ENCODE measurements at regions not wholly inside any gene's neighbourhood (a gene's known extent, or its start where the extent isn't known, plus 50 kb on each side); places are given as distances from the start of the nearest gene placed in this dataset.

DNA sequence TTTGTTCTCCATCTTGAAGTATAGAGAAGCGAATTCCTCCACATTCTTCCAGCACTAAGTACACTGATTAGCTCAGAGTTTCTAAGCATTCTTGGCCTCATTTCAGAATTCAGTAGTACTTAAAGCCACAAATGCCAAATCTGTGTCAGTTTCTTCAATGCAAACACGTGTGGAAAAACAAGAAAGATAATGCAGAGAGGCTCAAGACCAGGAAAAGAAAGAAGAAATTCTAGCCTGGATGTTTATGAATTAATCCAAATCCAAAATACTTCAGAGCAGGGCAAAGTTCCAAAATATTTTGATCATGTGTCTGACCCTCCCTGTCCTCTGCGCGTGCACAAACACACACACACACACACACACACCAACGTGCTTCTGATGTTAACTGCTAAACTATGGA is 457.6 kb downstream of the SLCO4C1 start:
- TF ChIP-seq CTCF (IDR thresholded peaks at IDR 0.05; ENCODE audit: insufficient read depth, low read length, poor library complexity, severe bottlenecking): no peak
- no peak for TF ChIP-seq EZH2phosphoT487 (conservative IDR thresholded peaks at IDR 0.05; ENCODE audit: low read length)

GRCh38 chr5:101829255-101829654 is 466.8 kb downstream of the SLCO4C1 start:
- Histone ChIP-seq H3K9me3 (ENCODE audit: insufficient read depth, low read length) (no peaks in the 10 kb centered on the region), H3K9me2 (replicated peaks; ENCODE audit: insufficient read depth, low read length) (no peaks in the 10 kb centered on the region), H3K27ac (ENCODE audit: low read depth, low read length) (no peak overlapping the region), H3K27me3 (ENCODE audit: low read length) (no peaks in the 10 kb centered on the region), H4K20me1 (ENCODE audit: low read depth, low read length) (no peaks in the 10 kb centered on the region), H2AFZ (ENCODE audit: low read depth, low read length, severe bottlenecking) (no peak overlapping the region), H3K36me3 (ENCODE audit: low read length) (no peaks in the 10 kb centered on the region), H3K4me3 (ENCODE audit: insufficient read depth, low read length, poor library complexity, severe bottlenecking) (no peak overlapping the region), H3K9ac (ENCODE audit: low read length) (no peak overlapping the region), H3K4me2 (ENCODE audit: low read depth, low read length, poor library complexity, severe bottlenecking) (no peak overlapping the region), H3F3A (ENCODE audit: insufficient read depth) (no peaks in the 10 kb centered on the region), H3K79me2 (ENCODE audit: insufficient read depth, low read length) (no peaks in the 10 kb centered on the region)
- TF ChIP-seq CTCF (IDR thresholded peaks at IDR 0.05; ENCODE audit: insufficient read depth, low read length, poor library complexity, severe bottlenecking) (no peak), EZH2phosphoT487 (conservative IDR thresholded peaks at IDR 0.05; ENCODE audit: low read length) (no peak)

More for the DNA sequence above, 457.6 kb downstream of the SLCO4C1 start:
- H3K4me3 ChIP-seq (ENCODE audit: insufficient read depth, low read length, poor library complexity, severe bottlenecking): no peak overlapping the region
- H3K9me2 ChIP-seq (replicated peaks; ENCODE audit: insufficient read depth, low read length): no peaks in the 10 kb centered on the region
- no peaks in the 10 kb centered on the region for H3F3A ChIP-seq (ENCODE audit: insufficient read depth)
- no peak overlapping the region for H2AFZ ChIP-seq (ENCODE audit: low read depth, low read length, severe bottlenecking)
- no peaks in the 10 kb centered on the region for H3K27me3 ChIP-seq (ENCODE audit: low read length)
- H3K79me2 ChIP-seq (ENCODE audit: insufficient read depth, low read length): no peaks in the 10 kb centered on the region
- H3K27ac ChIP-seq (ENCODE audit: low read depth, low read length): no peak overlapping the region
- H3K36me3 ChIP-seq (ENCODE audit: low read length): no peaks in the 10 kb centered on the region
- no peak overlapping the region for H3K9ac ChIP-seq (ENCODE audit: low read length)
- no peaks in the 10 kb centered on the region for H3K9me3 ChIP-seq (ENCODE audit: insufficient read depth, low read length)
- H4K20me1 ChIP-seq (ENCODE audit: low read depth, low read length): no peaks in the 10 kb centered on the region
- no peak overlapping the region for H3K4me2 ChIP-seq (ENCODE audit: low read depth, low read length, poor library complexity, severe bottlenecking)

- no peak for TF ChIP-seq CTCF (IDR thresholded peaks at IDR 0.05; ENCODE audit: insufficient read depth, low read length, poor library complexity, severe bottlenecking)
- TF ChIP-seq EZH2phosphoT487 (conservative IDR thresholded peaks at IDR 0.05; ENCODE audit: low read length): no peak
- no peak overlapping the region for H2AFZ ChIP-seq (ENCODE audit: low read depth, low read length, severe bottlenecking)
- no peaks in the 10 kb centered on the region for H3K9me2 ChIP-seq (replicated peaks; ENCODE audit: insufficient read depth, low read length)
These were observed 484.6 kb downstream of the SLCO4C1 start for GRCh38 chr5:101811466-101811865.

More at GRCh38 chr5:101811466-101811865, 484.6 kb downstream of the SLCO4C1 start:
- Histone ChIP-seq H3K4me3 (ENCODE audit: insufficient read depth, low read length, poor library complexity, severe bottlenecking) (no peak overlapping the region), H3K9me3 (ENCODE audit: insufficient read depth, low read length) (no peaks in the 10 kb centered on the region), H3K27ac (ENCODE audit: low read depth, low read length) (no peak overlapping the region), H3F3A (ENCODE audit: insufficient read depth) (no peaks in the 10 kb centered on the region), H3K9ac (ENCODE audit: low read length) (no peak overlapping the region), H3K36me3 (ENCODE audit: low read length) (no peaks in the 10 kb centered on the region), H3K4me2 (ENCODE audit: low read depth, low read length, poor library complexity, severe bottlenecking) (no peak overlapping the region), H3K79me2 (ENCODE audit: insufficient read depth, low read length) (no peaks in the 10 kb centered on the region), H4K20me1 (ENCODE audit: low read depth, low read length) (no peaks in the 10 kb centered on the region), H3K27me3 (ENCODE audit: low read length) (no peaks in the 10 kb centered on the region)

Measured in SU-DHL-6 (cell line).